GM21529 (cell line): ENCODE measurements at regions not wholly inside any gene's neighbourhood (a gene's known extent, or its start where the extent isn't known, plus 50 kb on each side); places are given as distances from the start of the nearest gene placed in this dataset.
"Not testable (repeated sequence)": the region's sequence is repeated elsewhere in the genome, so short reads cannot be mapped to it uniquely, and the experiment has no call there.

Experiments
- ATAC-seq: cut with Tn5 transposase; IDR thresholded peaks from one replicate; pipeline ENCODE4 v1.9.1; 2021; ENCODE audit not compliant: unreplicated experiment

- not testable (repeated sequence) for ATAC-seq
These were observed 710.3 kb downstream of the GBE1 start for GRCh38 chr3:81051133-81051532.

DNA sequence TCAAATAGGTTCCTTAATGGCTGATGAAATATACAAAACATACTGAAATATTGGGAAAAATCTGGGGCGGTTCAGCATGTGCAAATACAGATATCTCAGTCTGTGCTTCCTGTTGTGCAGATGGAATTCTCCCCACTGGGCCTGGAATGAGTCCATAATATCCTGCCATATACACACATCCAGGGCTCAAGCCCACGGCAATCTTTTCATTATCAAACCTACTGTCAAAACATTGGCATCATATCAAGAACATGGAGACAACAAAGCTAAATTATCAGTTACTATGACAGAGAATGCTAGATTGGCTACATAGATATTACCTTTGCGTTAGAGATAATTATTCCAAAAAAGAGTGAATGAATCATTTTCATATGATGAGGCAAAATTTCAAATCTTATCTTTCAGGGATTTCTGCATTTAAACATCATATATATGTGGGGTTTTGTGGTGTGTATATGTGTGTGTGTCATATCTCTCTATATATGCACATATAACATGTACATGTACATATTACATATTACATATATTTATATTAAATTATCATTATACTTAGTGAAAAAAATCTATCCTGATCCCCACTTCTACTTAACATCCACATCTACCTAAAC, 713.3 kb downstream of the GBE1 start:
- no peak for ATAC-seq

- no peak for ATAC-seq
These were observed 715.5 kb downstream of the GBE1 start for GRCh38 chr3:81045976-81046375.

- no peak for ATAC-seq
These were observed 716.2 kb downstream of the GBE1 start for GRCh38 chr3:81045246-81045645.

GRCh38 chr3:81043660-81044199, 717.7 kb downstream of the GBE1 start:
- no peak for ATAC-seq

GRCh38 chr3:81043009-81043408, 718.4 kb downstream of the GBE1 start:
- ATAC-seq = no peak

- no peak for ATAC-seq
These were observed 720.1 kb downstream of the GBE1 start for GRCh38 chr3:81041331-81041730.

DNA sequence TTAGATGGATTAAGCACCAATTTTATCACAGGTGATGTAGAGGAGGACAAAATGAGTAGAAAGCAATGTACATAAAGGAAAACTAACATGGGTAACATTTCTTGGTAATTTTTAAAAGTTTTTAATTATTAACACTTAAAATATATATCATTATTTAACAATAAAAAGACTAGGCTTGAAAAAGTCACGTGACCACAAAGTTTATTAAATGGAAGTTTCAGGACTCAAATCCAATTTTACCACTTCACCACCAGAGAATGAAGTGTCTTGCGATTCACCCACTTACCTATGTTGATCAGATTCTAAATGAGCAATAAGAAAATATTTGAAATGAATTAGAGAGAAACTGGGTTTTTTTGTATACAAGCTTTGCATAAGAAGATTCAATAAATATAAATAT, 721.3 kb downstream of the GBE1 start:
- no peak for ATAC-seq

GRCh38 chr3:81033684-81034083, 727.8 kb downstream of the GBE1 start:
- ATAC-seq = no peak

DNA sequence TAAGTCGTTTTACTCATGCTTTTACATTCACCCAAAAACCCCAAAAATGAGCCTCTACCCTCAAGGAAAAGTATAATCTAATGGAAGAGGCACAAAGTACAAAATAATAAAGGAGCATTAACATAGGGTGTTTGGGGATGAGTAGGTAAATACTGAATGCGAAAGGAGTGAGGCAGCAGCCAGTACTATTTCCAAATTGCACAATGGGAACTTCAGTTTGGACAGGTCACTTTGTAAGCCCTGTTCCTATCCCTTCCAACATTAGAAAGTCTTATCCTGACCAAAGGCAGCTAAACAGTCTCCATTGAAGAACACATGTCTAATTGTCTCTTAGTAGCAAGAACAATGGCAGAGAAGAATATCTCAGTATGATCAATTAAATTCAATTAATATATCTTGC, 728.3 kb downstream of the GBE1 start:
- ATAC-seq = no peak

- no peak for ATAC-seq
These were observed 731.6 kb downstream of the GBE1 start for GRCh38 chr3:81029861-81030260.

GRCh38 chr3:81027344-81027743, 734.1 kb downstream of the GBE1 start:
- no peak for ATAC-seq

DNA sequence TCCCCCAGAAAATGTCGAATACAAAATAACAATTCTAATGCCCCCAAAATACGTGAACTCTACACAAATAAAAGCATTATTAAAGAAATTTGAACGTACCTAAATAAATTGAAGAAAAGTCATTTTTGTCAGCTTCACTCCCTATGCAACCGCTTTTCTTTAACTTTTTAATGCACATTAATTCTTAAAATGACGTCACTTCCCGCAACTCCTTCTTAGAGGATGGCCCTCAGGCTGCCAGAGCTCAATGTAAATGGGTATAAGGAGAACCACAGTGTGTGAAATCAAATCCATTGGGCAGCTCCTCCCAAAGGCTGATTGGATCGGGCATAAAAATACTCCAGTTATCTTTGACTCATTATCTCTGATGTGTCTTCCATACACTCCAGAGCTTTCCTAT, 736.9 kb downstream of the GBE1 start:
- ATAC-seq = no peak

GRCh38 chr3:81022339-81022738, 739.1 kb downstream of the GBE1 start:
- no peak for ATAC-seq

DNA sequence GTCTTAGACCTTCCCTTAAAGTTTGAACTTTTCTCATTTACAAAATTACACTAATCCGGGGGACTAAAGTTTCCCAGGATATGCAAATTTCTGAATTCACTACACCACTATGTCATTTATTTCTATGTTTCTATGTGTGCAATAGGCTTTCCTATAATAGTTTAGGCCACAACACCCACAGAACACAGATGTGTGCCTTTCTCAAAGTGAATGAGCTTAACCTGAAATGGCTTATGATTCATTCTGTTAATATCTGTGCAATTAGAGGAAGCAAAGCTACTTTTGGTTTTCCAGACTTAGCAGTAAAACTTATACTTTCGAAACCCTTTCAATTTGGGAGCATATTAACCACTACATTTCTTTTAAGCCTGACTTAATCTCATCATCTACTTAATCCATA, 748.1 kb downstream of the GBE1 start:
- no peak for ATAC-seq

DNA sequence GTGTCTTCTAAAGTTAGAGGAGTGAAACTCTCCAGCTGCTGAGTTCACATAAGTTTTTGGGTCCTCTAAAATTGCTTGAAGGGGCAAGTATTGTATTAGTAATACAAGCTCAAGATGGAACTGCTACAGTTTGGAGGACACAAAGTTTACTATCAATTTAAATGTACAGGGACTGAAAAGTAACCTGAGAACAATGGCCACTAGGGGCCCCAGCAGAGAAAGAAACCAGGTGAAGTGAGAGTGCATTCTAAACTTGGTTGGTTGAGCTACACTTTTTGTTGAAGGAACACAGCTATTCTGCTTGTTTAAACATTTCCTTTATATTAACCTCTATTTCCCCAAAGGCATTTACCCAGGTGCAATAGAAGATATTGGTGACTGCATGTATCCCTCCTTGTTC, 755.5 kb downstream of the GBE1 start:
- ATAC-seq = no peak

DNA sequence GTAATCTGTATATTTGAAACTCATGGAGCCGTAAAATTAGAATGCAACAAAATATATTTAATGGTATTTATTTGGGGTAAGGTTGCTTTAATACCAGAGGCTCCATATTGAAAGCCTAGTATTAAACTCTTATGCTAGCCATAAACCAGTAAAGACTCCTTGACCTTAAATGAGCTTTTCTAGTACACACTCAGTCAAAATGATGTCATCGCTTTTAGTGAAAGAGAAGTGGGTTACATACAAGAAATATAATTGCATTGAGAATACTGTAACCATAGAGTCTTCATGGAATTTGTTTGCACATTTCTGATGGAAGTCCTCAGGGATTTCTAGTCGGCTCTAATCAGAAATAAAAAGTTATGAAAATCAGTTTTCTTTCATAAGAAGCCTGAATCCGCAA, 757.6 kb downstream of the GBE1 start:
- no peak for ATAC-seq

GRCh38 chr3:81003008-81003645, 758.3 kb downstream of the GBE1 start:
- no peak for ATAC-seq

DNA sequence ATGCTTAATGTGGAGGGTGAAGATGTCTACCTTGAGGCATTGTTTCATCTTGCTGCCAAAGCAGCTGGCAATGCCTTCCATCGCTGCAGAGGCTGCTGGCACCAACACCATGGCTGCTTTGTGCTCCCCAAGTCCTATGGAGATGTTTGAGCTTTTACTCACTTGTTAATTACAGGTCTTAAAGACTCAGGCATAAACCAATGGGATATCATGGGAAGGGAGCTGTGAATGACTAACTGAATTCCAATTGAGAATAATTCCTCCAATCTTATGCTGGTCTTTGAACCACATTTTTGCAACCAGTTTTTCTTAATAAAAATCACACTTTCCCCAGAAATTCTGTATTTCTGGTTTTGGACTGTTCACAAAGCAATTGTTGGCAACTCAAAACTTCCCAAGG, 762.0 kb downstream of the GBE1 start:
- ATAC-seq = no peak

GRCh38 chr3:80998022-80998421, 763.4 kb downstream of the GBE1 start:
- ATAC-seq = no peak

DNA sequence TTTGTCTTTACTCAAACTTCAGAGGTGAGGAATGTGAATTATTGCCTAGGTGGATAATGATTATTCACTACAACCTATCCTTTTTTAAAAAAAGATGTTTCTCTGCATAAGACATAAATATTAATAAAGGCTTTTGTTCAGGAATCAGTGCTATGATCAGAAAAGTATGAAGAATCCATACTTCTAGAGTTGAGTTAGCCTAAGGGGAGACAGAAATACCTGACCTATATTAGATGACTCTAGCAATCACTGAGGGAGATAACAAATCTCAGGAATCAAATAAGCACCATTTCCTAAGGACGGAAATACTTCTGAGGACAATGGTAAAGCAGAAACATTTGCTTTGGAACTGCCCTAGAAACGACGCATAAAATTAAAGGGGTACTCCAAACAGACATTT, 763.8 kb downstream of the GBE1 start:
- ATAC-seq = no peak

- ATAC-seq = no peak
These were observed 766.7 kb downstream of the GBE1 start for GRCh38 chr3:80994767-80995166.
